ENCODE measurements at regions not wholly inside any gene's neighbourhood (a gene's known extent, or its start where the extent isn't known, plus 50 kb on each side); places are given as distances from the start of the nearest gene placed in this dataset.

GRCh38 chr20:39152742-39153141 lies 190.6 kb downstream of the DHX35 start:
- DNase-seq = no peak

DNA sequence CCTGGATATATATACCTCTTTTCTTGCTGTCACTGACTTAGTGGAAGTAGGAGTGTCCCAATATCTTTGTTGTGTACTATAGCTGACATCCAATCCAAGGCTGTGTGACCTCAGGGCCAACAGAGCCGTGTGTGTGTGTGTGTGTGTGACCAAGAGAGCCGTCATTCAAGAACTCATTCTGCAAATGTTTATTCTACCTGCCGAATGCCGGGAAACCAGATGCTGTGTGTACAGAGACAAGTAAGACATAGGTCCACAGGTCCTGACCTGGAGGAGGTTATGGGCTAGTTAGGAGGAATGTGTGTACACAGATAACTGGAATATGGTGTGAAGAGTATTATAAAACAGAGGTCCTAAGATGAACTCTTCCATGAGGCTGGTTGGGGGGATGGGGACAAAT lies 190.0 kb downstream of the DHX35 start:
- no peak for DNase-seq

GRCh38 chr20:39150501-39150900 lies 188.4 kb downstream of the DHX35 start:
- DNase-seq = no peak

DNA sequence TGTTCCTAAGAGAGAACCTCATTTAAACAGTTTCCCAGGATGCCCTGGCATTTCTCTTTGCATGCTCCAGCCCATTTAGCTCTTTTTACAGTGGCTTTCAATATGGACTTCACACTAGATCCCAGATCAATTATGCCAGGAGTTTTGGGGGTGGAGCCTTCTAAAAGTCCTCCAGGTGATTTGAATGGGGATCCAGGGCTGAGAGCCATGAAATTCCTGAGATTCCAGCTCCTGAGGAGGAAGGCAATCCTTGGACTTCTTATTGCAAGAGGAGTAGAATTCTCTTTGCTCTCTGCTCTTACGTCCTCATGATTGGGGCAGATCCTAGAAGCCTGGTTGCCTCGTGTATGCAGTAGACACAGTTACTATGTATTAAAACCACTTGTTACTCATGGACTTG lies 184.2 kb downstream of the DHX35 start:
- no peak for DNase-seq

- DNase-seq = no peak
Observed at GRCh38 chr20:39145921-39146320, 183.8 kb downstream of the DHX35 start.

DNA sequence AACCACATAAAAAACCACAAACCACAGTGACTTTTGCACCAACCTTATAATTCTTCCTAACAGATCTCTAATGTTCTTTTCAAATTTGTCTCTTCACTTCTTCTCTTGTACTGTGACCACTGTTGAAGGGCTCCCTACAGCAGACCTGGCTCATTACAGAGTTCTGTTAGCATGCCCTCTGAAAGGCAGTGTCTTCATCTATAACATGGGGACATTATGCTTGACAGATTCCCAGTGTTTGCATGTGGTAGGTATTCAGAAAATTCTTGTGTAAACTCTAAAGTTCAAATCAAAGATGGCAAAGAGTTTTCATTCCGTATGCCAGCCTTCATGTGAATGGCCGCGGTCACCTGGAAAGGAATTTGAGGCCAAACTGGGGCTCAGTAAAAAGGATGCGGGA lies 182.6 kb downstream of the DHX35 start:
- no peak for DNase-seq

GRCh38 chr20:39142407-39143096 lies 180.4 kb downstream of the DHX35 start:
- DNase-seq = no peak

- DNase-seq = no peak
Observed at GRCh38 chr20:39137299-39137698, 175.2 kb downstream of the DHX35 start.

DNA sequence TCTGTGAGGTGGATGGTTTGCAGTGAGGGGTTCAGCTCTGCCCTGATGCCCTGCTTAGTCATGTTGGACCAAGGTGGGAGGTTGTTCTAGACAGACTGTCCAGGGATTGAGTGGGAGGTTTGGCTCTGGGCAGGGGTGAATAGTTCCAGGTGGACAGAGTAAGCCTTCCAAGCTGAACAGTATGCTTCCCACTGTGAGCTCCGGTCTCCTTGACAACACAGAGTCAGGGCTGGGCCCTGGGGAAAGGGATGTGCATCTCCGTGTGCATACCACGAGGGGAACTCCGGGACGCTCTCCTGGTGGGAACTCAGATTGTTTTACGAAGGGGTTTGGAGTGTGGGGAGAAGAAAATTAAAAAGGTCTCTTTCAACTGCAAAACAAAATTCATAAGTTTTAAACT lies 174.7 kb downstream of the DHX35 start:
- DNase-seq = no peak

- no peak for DNase-seq
Observed at GRCh38 chr20:39135885-39136544, 173.9 kb downstream of the DHX35 start.

DNA sequence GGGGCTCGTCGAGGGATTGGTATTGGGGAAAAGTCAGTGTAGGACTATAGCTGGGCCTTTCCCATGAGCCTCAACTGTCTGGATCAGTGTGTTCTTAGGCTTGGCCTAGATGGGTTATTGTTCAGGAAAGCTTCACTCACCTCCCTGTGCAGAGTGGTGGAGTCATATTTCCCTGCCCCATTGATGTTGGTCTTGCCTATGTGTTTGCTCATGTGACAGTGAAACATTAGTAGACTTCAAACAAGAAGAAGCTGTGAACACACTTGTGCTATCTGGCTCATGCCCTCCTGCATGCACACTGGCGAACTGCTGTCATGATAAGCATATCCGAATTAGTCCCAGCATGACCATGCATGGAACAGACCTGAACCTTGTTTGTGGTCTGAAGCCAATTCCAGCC lies 171.1 kb downstream of the DHX35 start:
- DNase-seq = no peak

DNA sequence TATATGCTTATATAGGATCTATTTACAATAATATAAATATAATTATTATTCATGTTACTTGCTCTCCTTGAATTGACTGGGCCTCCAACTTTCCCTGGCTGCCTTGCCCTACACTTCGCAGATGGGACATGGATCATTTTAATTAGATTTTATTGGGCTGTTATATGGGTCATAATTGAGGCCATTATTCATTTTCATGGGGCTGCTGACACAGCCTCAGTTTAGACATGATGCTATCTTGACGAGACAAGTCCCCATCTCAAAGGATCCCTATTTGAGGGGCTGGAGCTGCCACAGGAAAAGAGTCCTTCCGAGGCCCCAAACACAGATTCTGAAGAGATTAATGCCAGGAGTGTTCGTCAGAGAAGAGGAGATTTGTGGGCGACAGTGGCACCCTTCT lies 170.4 kb downstream of the DHX35 start:
- DNase-seq = no peak

- DNase-seq = no peak
Observed at GRCh38 chr20:39132093-39132492, 169.9 kb downstream of the DHX35 start.

DNA sequence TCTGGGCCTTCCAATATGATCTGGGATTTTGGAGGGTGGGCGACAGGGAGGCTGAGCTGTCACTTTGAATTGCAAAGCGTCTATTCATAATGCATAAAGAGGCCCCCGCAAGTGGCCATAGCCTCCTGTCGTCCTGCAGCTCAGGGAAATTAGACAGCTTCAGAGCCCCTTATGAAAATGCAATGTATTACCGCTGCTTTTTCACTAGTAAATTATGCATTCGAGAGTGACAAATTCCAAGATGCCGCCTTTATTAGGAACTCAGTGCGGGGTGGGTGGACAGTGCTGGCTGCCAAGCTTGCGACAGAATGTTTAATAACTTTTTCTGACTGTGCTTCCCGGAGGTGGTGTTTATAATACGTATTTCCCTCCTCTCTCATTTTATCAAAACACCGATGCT lies 168.5 kb downstream of the DHX35 start:
- DNase-seq = no peak

DNA sequence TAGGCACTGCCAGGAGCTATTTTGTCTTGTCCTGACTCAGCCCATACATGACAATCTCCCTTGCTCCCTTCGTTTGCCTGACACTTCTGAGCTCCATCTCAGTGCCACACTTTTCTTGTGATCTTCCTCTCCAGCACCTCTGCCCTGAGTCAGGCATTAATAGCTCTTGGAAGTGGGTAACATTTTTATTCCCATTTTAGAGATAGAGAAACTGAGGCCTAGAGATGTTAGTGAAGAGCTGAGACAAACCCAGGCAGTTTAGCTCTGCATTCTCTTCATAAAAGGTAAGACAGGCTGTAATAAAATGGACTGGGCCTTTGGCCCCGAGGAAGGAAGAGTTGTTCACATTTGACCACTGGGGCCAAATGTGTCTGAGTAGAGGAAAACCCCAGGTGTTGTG lies 167.4 kb downstream of the DHX35 start:
- no peak for DNase-seq

DNA sequence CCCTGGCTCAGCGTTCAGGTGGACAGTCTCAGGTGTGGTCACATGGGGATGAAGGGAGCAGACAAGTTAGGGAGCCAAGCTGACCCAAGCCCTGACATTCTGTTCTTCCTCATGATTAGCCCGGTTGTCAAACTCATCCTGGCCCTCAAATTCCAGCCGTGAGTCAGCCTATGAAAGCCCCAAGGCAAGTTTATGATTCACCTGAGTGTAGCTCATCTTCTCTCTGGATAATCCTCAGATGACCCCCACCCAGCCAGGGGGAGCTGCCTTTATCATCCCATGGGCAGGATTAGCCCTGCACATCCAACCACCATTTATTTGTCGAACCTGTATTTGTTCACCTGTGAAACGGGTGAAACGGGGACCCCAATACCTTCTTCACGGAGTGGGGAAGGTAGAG lies 161.9 kb downstream of the DHX35 start:
- no peak for DNase-seq

DNA sequence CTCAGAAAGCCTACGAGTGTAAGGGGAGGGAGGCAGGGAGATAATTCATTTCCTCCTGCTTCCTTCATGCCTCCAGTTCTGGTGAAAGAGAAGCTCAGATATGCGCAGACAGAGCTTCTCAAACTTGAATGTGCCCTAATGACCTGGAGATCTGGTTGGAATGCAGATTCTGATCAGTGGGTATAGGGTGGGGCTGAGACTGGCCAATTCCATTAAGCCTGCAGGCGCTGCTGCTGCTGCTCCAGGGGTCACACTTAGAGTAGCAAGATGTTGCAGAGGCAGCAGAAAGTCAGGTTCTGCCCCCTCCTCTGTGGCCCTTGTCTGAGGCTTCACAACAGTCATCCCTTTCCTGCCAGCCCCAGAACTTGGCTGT lies 161.0 kb downstream of the DHX35 start:
- no peak for DNase-seq

DNA sequence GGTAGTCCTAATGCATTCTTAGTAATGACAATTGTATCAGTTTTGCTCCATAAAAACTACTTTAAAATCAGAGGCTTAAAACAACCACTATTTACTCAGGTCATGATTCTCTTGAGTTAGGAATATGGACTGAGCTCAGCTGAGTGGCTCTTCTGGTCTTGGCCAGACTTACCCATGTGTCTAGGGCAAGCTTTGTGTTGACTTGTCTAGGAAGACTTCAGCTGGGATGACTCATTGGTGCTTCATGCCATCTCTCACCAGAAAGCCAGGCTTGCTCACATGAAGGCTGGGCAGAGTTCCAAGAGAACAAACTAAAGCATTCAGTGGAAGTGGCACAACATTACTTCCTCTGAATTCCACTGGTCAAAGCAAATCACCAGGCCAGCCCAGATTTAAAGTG lies 155.3 kb downstream of the DHX35 start:
- no peak for DNase-seq

- no peak for DNase-seq
Observed at GRCh38 chr20:39116020-39116419, 153.9 kb downstream of the DHX35 start.

DNA sequence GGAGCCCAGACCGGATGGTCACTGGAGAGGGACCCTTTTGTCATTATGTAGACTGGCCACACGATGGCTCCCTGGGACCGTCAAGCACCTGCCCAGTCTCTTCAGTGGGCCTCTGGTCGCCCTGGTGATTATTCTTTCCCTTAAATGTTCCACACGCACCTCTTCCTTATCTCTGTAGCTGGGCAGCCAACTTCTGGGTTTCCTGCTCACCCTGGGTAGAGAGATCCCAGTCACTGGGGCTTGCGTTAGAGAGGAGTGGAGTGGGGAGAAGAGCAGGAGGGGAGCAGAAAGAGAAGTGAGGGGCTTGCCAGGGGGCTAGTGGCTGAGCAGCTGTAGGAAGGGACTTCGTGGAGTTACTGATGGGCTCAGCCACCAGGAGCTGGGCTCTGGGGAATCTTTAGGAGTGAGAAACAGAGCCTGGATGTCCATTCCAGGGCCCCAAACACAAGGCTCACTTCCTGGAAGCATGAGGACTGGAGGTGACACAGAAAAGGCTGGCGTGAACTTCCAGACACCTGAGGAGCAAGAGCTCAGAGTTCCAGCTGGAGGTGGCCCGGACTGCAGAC lies 150.1 kb downstream of the DHX35 start:
- DNase-seq = no peak

GRCh38 chr20:39111359-39112177 lies 149.4 kb downstream of the DHX35 start:
- no peak for DNase-seq

- DNase-seq = no peak
Observed at GRCh38 chr20:39110819-39111136, 148.6 kb downstream of the DHX35 start.

DNA sequence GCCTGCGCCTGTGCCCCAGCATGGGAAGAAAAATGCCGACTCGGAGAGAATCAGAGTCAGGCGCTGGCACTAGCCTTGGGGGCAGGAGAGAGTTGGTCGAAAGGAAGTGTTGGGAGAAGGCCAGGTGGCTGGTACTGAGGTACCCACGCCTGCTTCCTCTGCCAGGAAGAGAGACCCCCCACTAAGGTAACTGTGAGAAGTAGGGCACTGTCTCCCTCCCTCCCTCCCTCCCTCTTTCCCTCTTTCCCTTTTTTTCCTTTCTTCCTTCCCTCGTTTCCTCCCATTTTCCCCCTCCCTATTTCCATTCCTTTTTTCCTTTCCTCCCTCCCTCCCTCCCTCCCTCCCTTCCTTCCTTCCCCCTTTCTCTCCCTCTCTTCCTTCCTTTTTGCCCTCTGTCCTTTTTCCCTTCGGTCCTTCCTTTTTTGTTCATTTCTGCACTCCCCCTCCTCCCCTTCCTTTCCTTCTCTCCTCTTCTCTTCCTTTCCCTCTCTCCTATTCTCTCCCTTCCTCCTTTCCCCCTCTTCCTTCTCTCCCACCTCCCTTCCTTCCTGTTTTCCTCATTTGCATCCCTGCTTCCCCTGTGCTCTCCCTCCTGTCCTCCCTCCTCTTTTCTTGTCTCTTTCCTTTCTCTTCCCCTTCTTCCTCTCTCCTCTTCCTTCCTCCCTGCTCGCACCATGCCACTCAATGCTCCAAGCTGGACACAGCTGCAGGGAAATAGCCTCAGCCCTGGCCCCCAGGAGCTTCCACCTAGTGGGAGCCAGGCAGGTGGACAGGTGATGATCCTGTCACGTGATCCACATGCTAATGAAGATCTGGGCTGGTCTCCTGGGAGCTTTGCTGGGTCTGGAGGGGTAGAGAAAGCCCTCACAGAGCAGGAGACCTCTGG lies 148.0 kb downstream of the DHX35 start:
- no peak for DNase-seq

Data from activated CD4-positive, alpha-beta T cell treated with anti-CD3 and anti-CD28 coated beads, Interleukin-2, amount 50 U/mL, for 4 hours (primary cell).